Activated T-helper 17 cell treated with anti-CD3 and anti-CD28 coated beads, Interleukin-2, amount 50 U/mL, for 72 hours (primary cell): ENCODE measurements at regions not wholly inside any gene's neighbourhood (a gene's known extent, or its start where the extent isn't known, plus 50 kb on each side); places are given as distances from the start of the nearest gene placed in this dataset.

ENCODE experiments used
- ATAC-seq: fragments of 150-1000 bp; cut with Tn5 transposase; replicated peaks from 2 replicates; pipeline ENCODE4 v1.10.0; 2021; ENCODE audit warnings: mild to moderate bottlenecking, moderate library complexity
- H3K27ac Mint-ChIP-seq: one replicate; pipeline ENCODE4 v1.8.0; 2022; ENCODE audit warnings: mixed read lengths
- H3K27me3 Mint-ChIP-seq: one replicate; pipeline ENCODE4 v1.8.0; 2022; ENCODE audit warnings: mixed read lengths
- H3K36me3 Mint-ChIP-seq: one replicate; pipeline ENCODE4 v1.8.0; 2022; ENCODE audit warnings: low read depth, mild to moderate bottlenecking, mixed read lengths
- H3K4me1 Mint-ChIP-seq: one replicate; pipeline ENCODE4 v1.8.0; 2022; ENCODE audit warnings: mixed read lengths
- H3K4me3 Mint-ChIP-seq: one replicate; pipeline ENCODE4 v1.8.0; 2022; ENCODE audit warnings: mild to moderate bottlenecking, mixed read lengths
- H3K9me3 Mint-ChIP-seq: one replicate; pipeline ENCODE4 v1.8.0; 2022; ENCODE audit warnings: mixed read lengths

DNA sequence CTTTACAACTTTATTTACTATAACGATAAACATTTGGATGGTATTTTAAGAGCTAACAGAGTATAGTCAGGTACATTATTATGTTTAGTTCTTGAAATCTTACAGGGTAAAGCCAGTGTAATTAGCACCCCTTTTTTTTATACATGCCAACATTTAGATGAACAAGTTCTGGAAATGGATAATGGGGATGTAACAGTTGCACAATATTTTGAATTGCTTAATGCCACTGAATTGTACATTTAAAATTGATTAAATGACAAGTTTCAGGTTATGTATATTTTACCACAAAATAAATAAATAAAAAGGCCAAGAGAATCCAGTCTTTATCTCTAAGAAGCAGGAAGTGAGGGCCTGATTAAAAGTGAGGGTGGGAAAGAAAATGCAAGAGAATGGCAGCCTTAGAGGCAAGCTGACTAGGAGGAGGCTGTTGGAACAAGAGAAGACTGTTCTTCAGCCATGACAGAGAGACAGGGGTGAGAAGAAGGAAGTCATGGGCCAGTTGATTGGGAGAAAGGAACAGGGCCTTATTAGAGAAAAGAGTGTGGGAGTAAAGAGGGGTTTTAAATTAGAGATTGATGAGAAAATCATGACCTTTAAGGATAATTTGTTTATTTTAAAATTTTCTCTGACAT is 49.9 kb upstream of the TNFSF18 start:
- no peak for ATAC-seq
- Mint-ChIP-seq H3K36me3 (no peaks in the 10 kb centered on the region), H3K4me1 (no peaks in the 10 kb centered on the region), H3K27ac (no peak overlapping the region), H3K9me3 (peaks cover 11% of the 10 kb centered on the region), H3K27me3 (no peaks in the 10 kb centered on the region), H3K4me3 (no peak overlapping the region)
